Stomach smooth muscle (tissue), 2 donors: ENCODE measurements at regions not wholly inside any gene's neighbourhood (a gene's known extent, or its start where the extent isn't known, plus 50 kb on each side); places are given as distances from the start of the nearest gene placed in this dataset.

Experiments
- H3K27ac ChIP-seq: one replicate; pipeline ENCODE4 v1.7.0; 2013; ENCODE audit warnings: mild to moderate bottlenecking, low read length, inconsistent platforms
- H3K27me3 ChIP-seq, 2 donors: one replicate each; pipeline ENCODE4 v1.7.0; 2013; ENCODE audit warnings: low read length in 2 of 2; ENCODE audit not compliant: insufficient read depth in 2 of 2, control insufficient read depth in 1 of 2
- H3K36me3 ChIP-seq, 2 donors: one replicate each; pipeline ENCODE4 v1.7.0; 2013; ENCODE audit warnings: low read length in 2 of 2; ENCODE audit not compliant: control insufficient read depth in 2 of 2, insufficient read depth in 2 of 2
- H3K4me1 ChIP-seq: one replicate; pipeline ENCODE4 v1.7.0; 2013; ENCODE audit warnings: low read length; ENCODE audit not compliant: control insufficient read depth, insufficient read depth
- H3K4me3 ChIP-seq, 2 donors: one replicate each; pipeline ENCODE4 v1.7.0; 2013; ENCODE audit warnings: low read length in 2 of 2
- H3K9ac ChIP-seq, 2 donors: one replicate each; pipeline ENCODE4 v1.7.0; 2013; ENCODE audit warnings: low read length in 2 of 2, mild to moderate bottlenecking in 1 of 2
- H3K9me3 ChIP-seq, 2 donors: one replicate each; pipeline ENCODE4 v1.7.0; 2013; ENCODE audit warnings: low read length in 2 of 2; ENCODE audit not compliant: control insufficient read depth in 2 of 2
- donor health status: healthy.
- donor health status: Pancreatic carcinoma.

DNA sequence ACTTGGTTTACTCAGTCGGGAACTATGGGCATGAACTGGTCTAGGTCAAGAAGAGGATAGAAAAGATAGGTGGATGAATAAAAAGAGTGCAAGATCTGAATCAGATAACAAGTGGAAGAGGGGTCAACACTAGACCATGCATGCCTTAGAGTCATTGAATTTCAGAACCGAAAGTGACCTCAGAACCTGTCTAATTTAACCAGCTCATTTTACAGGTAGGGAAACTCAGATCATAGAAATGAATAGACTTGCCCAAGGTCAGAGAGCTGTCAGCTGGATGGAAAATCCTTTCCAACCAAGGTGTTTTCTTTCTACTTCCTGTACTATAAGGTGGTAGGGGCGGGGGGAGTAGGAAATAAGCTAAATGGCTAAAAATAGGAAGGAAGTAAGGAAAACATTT is 121.4 kb upstream of the ADGRF1 start:
- Histone ChIP-seq H3K9me3 (no peaks in the 10 kb centered on the region), H3K27ac (no peak overlapping the region), H3K4me3 (no peak overlapping the region), H3K36me3 (no peaks in the 10 kb centered on the region), H3K27me3 (no peaks in the 10 kb centered on the region), H3K9ac (no peak overlapping the region), H3K4me1 (no peaks in the 10 kb centered on the region)

DNA sequence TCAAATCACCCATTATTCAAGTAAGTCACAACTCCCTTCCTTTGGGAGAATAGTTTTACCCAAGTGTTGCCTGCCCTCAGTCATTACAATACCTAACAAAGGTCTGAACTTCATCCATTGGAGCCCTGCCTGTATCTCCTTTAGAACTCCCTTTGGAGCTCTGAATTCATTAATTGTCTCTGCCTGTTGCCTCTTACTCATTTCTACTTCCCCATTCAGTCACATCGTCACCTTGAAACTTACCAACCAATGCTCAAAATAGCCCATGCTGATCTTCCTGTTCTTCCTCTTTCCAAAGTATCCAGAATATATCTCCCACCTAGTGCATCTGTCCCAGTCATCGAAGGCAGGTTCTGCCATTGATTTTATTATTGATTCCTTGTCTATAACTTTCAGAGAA is 120.7 kb upstream of the ADGRF1 start:
- Histone ChIP-seq H3K4me1 (no peaks in the 10 kb centered on the region), H3K36me3 (no peaks in the 10 kb centered on the region), H3K4me3 (no peak overlapping the region), H3K9ac (no peak overlapping the region), H3K9me3 (no peaks in the 10 kb centered on the region), H3K27me3 (no peaks in the 10 kb centered on the region), H3K27ac (no peak overlapping the region)

DNA sequence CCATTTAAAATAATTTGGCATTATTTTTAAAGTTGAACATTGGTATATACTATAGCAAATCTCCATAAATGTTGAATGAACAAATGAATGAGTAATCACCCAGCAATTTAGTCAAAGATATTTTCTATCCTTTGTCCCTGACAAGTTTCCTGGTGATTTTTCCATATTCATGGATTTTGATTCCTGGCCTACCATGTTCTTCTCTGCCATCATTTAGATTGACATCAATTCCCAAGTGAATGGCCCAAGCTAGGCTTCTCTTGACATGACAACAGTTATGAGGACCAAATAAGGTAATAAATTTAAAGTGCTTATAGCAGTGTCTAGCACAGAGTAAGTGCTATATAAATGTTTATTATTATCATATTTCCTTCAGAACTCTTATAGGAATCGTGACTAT is 120.1 kb upstream of the ADGRF1 start:
- H3K9me3 ChIP-seq = no peaks in the 10 kb centered on the region
- no peak overlapping the region for H3K9ac ChIP-seq
- no peaks in the 10 kb centered on the region for H3K36me3 ChIP-seq
- no peak overlapping the region for H3K27ac ChIP-seq
- H3K4me3 ChIP-seq = no peak overlapping the region
- no peaks in the 10 kb centered on the region for H3K27me3 ChIP-seq
- no peaks in the 10 kb centered on the region for H3K4me1 ChIP-seq

DNA sequence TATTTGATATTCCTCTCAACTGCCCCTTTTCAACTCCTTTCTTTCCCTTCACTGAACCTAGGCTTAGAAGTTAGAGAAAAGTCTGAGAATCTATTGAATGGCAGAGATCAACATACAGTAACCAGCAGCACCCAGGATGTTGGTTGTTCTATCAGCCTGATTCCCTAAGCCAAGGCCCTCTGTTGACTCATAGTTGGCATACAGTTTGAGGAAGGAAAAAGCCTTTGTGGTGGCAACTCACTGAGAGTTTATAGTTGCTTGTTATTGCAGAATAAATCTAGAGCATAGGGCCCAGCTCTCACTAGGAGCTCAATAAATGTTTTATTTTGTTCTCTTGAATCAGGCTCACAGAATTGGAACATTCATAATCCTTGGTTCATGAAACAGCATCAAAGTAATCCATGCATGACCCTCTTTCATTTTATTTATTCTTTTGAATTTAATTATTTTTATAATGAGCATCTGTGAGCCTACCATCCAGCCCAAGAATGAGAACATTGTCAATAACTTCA is 119.1 kb upstream of the ADGRF1 start:
- H3K9me3 ChIP-seq = no peaks in the 10 kb centered on the region
- H3K4me1 ChIP-seq = no peaks in the 10 kb centered on the region
- no peak overlapping the region for H3K27ac ChIP-seq
- H3K9ac ChIP-seq = no peak overlapping the region
- no peak overlapping the region for H3K4me3 ChIP-seq
- H3K27me3 ChIP-seq = no peaks in the 10 kb centered on the region
- no peaks in the 10 kb centered on the region for H3K36me3 ChIP-seq

DNA sequence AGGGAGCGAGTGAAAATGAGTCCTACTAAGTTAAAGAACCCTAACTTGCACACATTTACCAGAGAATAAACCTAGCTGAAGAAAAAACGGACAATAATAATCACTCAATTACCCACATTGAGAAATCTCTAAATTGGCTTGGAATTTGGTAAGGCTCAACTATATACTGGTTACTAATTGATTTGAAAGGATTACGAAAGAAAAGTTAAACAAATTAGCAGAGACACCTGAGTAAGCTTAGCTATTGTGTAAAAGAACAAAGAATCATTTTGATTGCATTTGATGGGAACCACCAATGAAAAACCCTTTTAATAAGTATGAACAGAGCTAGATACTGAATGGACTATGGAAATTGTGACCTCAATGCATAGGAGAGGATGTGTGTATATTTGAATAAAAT is 118.6 kb upstream of the ADGRF1 start:
- Histone ChIP-seq H3K4me3 (no peak overlapping the region), H3K27ac (no peak overlapping the region), H3K4me1 (no peaks in the 10 kb centered on the region), H3K9ac (no peak overlapping the region), H3K9me3 (no peaks in the 10 kb centered on the region), H3K27me3 (no peaks in the 10 kb centered on the region), H3K36me3 (no peaks in the 10 kb centered on the region)

DNA sequence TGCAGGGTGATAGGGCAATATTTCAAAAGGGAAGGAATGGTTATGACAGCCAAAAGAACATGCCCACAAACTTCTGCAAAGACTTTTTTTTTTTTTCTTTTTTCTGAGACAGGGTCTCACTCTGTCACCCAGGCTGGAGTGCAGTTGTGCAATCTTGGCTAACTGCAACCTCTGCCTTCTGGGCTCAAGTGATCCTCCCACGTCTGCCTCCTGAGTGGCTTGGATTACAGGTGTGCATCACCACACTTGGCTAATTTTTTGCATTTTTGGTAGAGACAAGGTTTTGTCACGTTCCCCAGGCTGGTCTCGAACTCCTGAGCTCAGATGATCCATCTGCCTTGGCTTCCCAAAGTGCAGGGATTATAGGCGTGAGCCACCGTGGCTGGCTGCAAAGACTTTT is 117.6 kb upstream of the ADGRF1 start:
- no peak overlapping the region for H3K27ac ChIP-seq
- H3K4me1 ChIP-seq = no peaks in the 10 kb centered on the region
- H3K4me3 ChIP-seq = no peak overlapping the region
- H3K9me3 ChIP-seq = no peaks in the 10 kb centered on the region
- H3K9ac ChIP-seq = no peak overlapping the region
- H3K36me3 ChIP-seq = no peaks in the 10 kb centered on the region
- no peaks in the 10 kb centered on the region for H3K27me3 ChIP-seq

DNA sequence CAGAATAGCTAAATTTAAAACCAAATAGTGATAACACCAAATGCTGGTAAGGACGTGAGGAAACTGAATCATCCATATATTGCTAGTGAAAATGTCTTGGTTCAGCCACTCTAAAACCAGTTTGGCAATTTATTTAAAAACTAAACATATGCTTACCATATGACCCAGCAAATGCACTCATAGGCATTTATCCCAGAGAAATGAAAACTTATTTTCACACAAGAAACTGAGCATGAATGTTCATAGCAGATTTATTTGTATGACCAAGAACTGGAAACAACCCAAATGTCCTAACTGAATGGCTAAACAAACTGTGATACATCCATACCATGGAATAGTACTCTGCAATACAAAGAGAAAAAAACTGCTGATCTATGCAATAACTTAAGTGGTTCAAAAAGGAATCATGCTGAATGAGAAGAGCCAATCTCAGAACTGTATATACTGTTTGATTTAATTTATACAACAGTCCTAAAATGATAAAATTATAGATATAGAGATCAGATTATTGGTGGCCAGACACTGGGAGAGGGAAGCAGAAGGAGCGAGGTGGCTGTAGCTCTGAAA is 115.6 kb upstream of the ADGRF1 start:
- no peak overlapping the region for H3K27ac ChIP-seq
- H3K36me3 ChIP-seq = no peaks in the 10 kb centered on the region
- no peak overlapping the region for H3K4me3 ChIP-seq
- H3K27me3 ChIP-seq = no peaks in the 10 kb centered on the region
- H3K9me3 ChIP-seq = no peaks in the 10 kb centered on the region
- H3K9ac ChIP-seq = no peak overlapping the region
- no peaks in the 10 kb centered on the region for H3K4me1 ChIP-seq

DNA sequence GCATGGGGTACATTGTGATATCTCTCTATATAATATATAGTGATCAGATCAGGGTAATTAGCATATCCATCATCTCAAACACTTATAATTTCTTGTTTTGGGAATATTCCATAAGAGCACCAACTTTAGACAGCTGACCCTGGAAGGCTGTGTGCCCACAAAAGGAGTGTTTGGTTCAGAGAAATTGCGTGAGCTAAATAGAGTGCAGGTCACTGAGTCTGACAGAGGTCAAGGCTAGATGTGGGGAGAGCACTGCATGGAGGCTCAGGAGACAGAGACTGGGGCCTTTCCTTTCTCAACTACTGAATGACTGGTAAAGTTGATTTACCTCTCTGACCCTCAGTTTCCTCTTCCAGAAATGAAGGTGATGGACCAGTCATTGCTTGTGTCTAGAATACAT is 114.9 kb upstream of the ADGRF1 start:
- H3K4me3 ChIP-seq = no peak overlapping the region
- H3K36me3 ChIP-seq = no peaks in the 10 kb centered on the region
- no peaks in the 10 kb centered on the region for H3K27me3 ChIP-seq
- H3K27ac ChIP-seq = no peak overlapping the region
- H3K9me3 ChIP-seq = no peaks in the 10 kb centered on the region
- H3K9ac ChIP-seq = no peak overlapping the region
- no peaks in the 10 kb centered on the region for H3K4me1 ChIP-seq

DNA sequence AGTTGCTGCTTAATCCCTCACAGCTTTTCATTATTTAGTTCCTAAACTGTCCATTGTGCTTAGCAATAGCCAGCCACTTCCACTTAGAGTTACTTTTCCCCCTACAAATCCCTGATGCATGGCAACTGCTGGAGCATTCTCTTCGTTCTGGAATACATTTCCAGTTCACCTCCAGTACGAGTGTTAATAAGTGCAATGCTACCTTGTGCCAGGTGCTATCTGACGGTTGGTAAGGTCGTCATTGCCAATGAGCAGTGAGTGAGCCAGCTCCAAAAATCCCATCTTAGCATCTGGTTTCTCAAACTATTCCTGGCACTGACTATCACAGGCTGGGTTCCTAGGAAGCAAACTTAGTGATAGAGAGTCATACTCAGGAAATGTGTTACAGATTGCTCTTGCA is 114.1 kb upstream of the ADGRF1 start:
- Histone ChIP-seq H3K36me3 (no peaks in the 10 kb centered on the region), H3K9me3 (no peaks in the 10 kb centered on the region), H3K9ac (no peak overlapping the region), H3K4me3 (no peak overlapping the region), H3K4me1 (no peaks in the 10 kb centered on the region), H3K27me3 (no peaks in the 10 kb centered on the region), H3K27ac (no peak overlapping the region)

DNA sequence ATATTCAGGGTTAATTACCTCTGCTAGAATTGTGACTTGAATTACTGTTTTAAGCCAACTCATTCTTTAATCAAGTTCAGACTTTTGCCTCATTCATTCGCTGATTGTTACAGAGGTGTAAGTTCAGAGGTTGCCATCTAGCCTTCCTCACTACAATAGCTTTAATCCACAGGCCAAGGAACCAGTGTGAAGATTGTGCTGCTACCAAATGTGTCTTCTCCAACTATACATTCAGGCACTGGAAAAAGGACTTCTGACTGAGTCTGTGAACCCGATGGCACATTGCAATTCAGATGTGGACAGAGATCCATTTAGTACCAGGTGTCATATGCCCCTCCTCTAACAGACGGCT is 111.2 kb upstream of the ADGRF1 start:
- H3K27me3 ChIP-seq = no peaks in the 10 kb centered on the region
- H3K4me3 ChIP-seq = no peak overlapping the region
- no peak overlapping the region for H3K9ac ChIP-seq
- peaks cover under 1% of the 10 kb centered on the region for H3K4me1 ChIP-seq
- no peaks in the 10 kb centered on the region for H3K36me3 ChIP-seq
- H3K9me3 ChIP-seq = no peaks in the 10 kb centered on the region
- no peak overlapping the region for H3K27ac ChIP-seq

DNA sequence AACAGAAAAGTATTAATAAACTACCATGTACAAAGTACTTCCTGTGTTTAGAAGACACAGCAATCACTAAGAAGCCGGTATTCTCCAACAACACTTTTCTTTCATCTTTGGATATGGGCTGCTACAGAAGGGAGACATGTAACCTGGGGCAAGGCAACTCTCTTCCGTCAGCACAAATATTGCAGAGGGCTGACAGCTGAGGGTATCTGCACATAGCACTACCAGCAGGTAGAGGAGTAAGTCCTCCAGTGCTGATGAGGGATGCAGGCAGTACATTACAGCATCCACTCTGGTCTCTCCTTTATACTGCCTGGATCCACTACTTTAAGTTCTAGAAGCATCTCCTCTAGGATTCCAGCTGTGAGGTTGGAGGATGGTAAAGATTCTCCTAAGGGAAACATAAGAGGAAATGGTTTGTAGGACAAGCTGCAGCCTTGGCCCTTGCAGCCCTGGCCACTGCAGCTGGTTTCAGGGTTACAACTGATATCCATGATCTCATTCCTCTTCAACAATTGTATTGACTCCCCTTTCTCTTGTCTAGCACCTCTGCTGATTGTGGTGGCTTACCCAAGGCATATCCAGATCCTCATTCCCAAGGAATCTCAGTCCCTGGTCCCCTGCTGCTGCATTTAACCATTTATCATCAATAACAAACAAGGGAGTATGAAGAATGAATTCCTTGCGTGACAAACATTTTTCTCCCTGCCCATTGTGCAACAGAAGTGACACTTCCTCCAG is 110.7 kb upstream of the ADGRF1 start:
- Histone ChIP-seq H3K9me3 (no peaks in the 10 kb centered on the region), H3K4me1 (peaks cover 6% of the 10 kb centered on the region), H3K9ac (no peak overlapping the region), H3K4me3 (no peak overlapping the region), H3K36me3 (no peaks in the 10 kb centered on the region), H3K27ac (no peak overlapping the region), H3K27me3 (no peaks in the 10 kb centered on the region)
